ENCODE measurements at regions not wholly inside any gene's neighbourhood (a gene's known extent, or its start where the extent isn't known, plus 50 kb on each side); places are given as distances from the start of the nearest gene placed in this dataset.

- no peak for TF ChIP-seq CTCF (IDR thresholded peaks at IDR 0.05)
- no peak for TF ChIP-seq POLR2A (IDR thresholded peaks at IDR 0.05)
These were observed 105.3 kb upstream of the NFIB start for GRCh38 chr9:14418941-14419937.

Measured in lower leg skin (tissue), 3 donors.